ENCODE measurements at regions not wholly inside any gene's neighbourhood (a gene's known extent, or its start where the extent isn't known, plus 50 kb on each side); places are given as distances from the start of the nearest gene placed in this dataset.

- no peak overlapping the region for H3K4me3 ChIP-seq (ENCODE audit: low read depth, low read length)
- no peak overlapping the region for H3K27ac ChIP-seq (ENCODE audit: low read depth, low read length)
- WGBS (ENCODE audit: insufficient coverage) = no CpG with 5 or more reads among the region's 2 CpGs
- no peaks in the 10 kb centered on the region for H3K4me1 ChIP-seq (ENCODE audit: control insufficient read depth, insufficient read depth, low read length)
- H3K27me3 ChIP-seq (ENCODE audit: control insufficient read depth, insufficient read depth, low read length) = no peaks in the 10 kb centered on the region
- no peak for DNase-seq (ENCODE audit: low read depth in 4 of 6, low spot score in 6 of 6)
- H3K9me3 ChIP-seq (ENCODE audit: control insufficient read depth, insufficient read depth, low read length) = peaks cover 1% of the 10 kb centered on the region
- H3K36me3 ChIP-seq (ENCODE audit: control insufficient read depth, insufficient read depth, low read length) = no peaks in the 10 kb centered on the region
Observed at GRCh38 chr4:34878961-34879360, 1365.4 kb downstream of the ARAP2 start.

GRCh38 chr4:34880246-34880645 is 1364.1 kb downstream of the ARAP2 start:
- DNase-seq (ENCODE audit: low read depth in 4 of 6, low spot score in 6 of 6) = peak in 1 of 6 donors; percentile 8
- Histone ChIP-seq H3K27me3 (ENCODE audit: control insufficient read depth, insufficient read depth, low read length) (no peaks in the 10 kb centered on the region), H3K36me3 (ENCODE audit: control insufficient read depth, insufficient read depth, low read length) (no peaks in the 10 kb centered on the region), H3K4me3 (ENCODE audit: low read depth, low read length) (no peak overlapping the region), H3K9me3 (ENCODE audit: control insufficient read depth, insufficient read depth, low read length) (no peaks in the 10 kb centered on the region), H3K4me1 (ENCODE audit: control insufficient read depth, insufficient read depth, low read length) (no peaks in the 10 kb centered on the region), H3K27ac (ENCODE audit: low read depth, low read length) (no peak overlapping the region)
- WGBS (ENCODE audit: insufficient coverage) = 77% methylated on average over 2 of the region's 2 CpGs

GRCh38 chr4:34891892-34892291 is 1352.4 kb downstream of the ARAP2 start:
- H3K4me1 ChIP-seq (ENCODE audit: control insufficient read depth, insufficient read depth, low read length) = no peaks in the 10 kb centered on the region
- WGBS (ENCODE audit: insufficient coverage) = no CpG with 5 or more reads among the region's 1 CpG
- H3K27ac ChIP-seq (ENCODE audit: low read depth, low read length) = no peak overlapping the region
- no peak overlapping the region for H3K4me3 ChIP-seq (ENCODE audit: low read depth, low read length)
- no peaks in the 10 kb centered on the region for H3K9me3 ChIP-seq (ENCODE audit: control insufficient read depth, insufficient read depth, low read length)
- no peaks in the 10 kb centered on the region for H3K36me3 ChIP-seq (ENCODE audit: control insufficient read depth, insufficient read depth, low read length)
- no peak for DNase-seq (ENCODE audit: low read depth in 4 of 6, low spot score in 6 of 6)
- H3K27me3 ChIP-seq (ENCODE audit: control insufficient read depth, insufficient read depth, low read length) = no peaks in the 10 kb centered on the region

GRCh38 chr4:34893382-34893781 is 1350.9 kb downstream of the ARAP2 start:
- no CpG with 5 or more reads among the region's 3 CpGs for WGBS (ENCODE audit: insufficient coverage)
- H3K4me1 ChIP-seq (ENCODE audit: control insufficient read depth, insufficient read depth, low read length) = no peaks in the 10 kb centered on the region
- no peaks in the 10 kb centered on the region for H3K9me3 ChIP-seq (ENCODE audit: control insufficient read depth, insufficient read depth, low read length)
- H3K27ac ChIP-seq (ENCODE audit: low read depth, low read length) = no peak overlapping the region
- no peaks in the 10 kb centered on the region for H3K36me3 ChIP-seq (ENCODE audit: control insufficient read depth, insufficient read depth, low read length)
- no peak overlapping the region for H3K4me3 ChIP-seq (ENCODE audit: low read depth, low read length)
- H3K27me3 ChIP-seq (ENCODE audit: control insufficient read depth, insufficient read depth, low read length) = no peaks in the 10 kb centered on the region
- no peak for DNase-seq (ENCODE audit: low read depth in 4 of 6, low spot score in 6 of 6)

GRCh38 chr4:34920032-34920431 is 1324.3 kb downstream of the ARAP2 start:
- H3K27me3 ChIP-seq (ENCODE audit: control insufficient read depth, insufficient read depth, low read length) = no peaks in the 10 kb centered on the region
- no peaks in the 10 kb centered on the region for H3K4me1 ChIP-seq (ENCODE audit: control insufficient read depth, insufficient read depth, low read length)
- no peak overlapping the region for H3K4me3 ChIP-seq (ENCODE audit: low read depth, low read length)
- H3K27ac ChIP-seq (ENCODE audit: low read depth, low read length) = no peak overlapping the region
- no peaks in the 10 kb centered on the region for H3K36me3 ChIP-seq (ENCODE audit: control insufficient read depth, insufficient read depth, low read length)
- H3K9me3 ChIP-seq (ENCODE audit: control insufficient read depth, insufficient read depth, low read length) = no peaks in the 10 kb centered on the region
- WGBS (ENCODE audit: insufficient coverage) = 100% methylated on average over 2 of the region's 2 CpGs
- DNase-seq (ENCODE audit: low read depth in 4 of 6, low spot score in 6 of 6) = no peak

- no peaks in the 10 kb centered on the region for H3K4me1 ChIP-seq (ENCODE audit: control insufficient read depth, insufficient read depth, low read length)
- DNase-seq (ENCODE audit: low read depth in 4 of 6, low spot score in 6 of 6) = no peak
- no peaks in the 10 kb centered on the region for H3K9me3 ChIP-seq (ENCODE audit: control insufficient read depth, insufficient read depth, low read length)
- no CpG with 5 or more reads among the region's 3 CpGs for WGBS (ENCODE audit: insufficient coverage)
- H3K36me3 ChIP-seq (ENCODE audit: control insufficient read depth, insufficient read depth, low read length) = no peaks in the 10 kb centered on the region
- no peak overlapping the region for H3K27ac ChIP-seq (ENCODE audit: low read depth, low read length)
- H3K27me3 ChIP-seq (ENCODE audit: control insufficient read depth, insufficient read depth, low read length) = no peaks in the 10 kb centered on the region
- H3K4me3 ChIP-seq (ENCODE audit: low read depth, low read length) = no peak overlapping the region
Observed at GRCh38 chr4:34921391-34921790, 1322.9 kb downstream of the ARAP2 start.

- H3K27me3 ChIP-seq (ENCODE audit: control insufficient read depth, insufficient read depth, low read length) = no peaks in the 10 kb centered on the region
- H3K27ac ChIP-seq (ENCODE audit: low read depth, low read length) = no peak overlapping the region
- WGBS (ENCODE audit: insufficient coverage) = no CpG with 5 or more reads among the region's 2 CpGs
- DNase-seq (ENCODE audit: low read depth in 4 of 6, low spot score in 6 of 6) = no peak
- H3K4me3 ChIP-seq (ENCODE audit: low read depth, low read length) = no peak overlapping the region
- H3K9me3 ChIP-seq (ENCODE audit: control insufficient read depth, insufficient read depth, low read length) = no peaks in the 10 kb centered on the region
- H3K36me3 ChIP-seq (ENCODE audit: control insufficient read depth, insufficient read depth, low read length) = no peaks in the 10 kb centered on the region
- no peaks in the 10 kb centered on the region for H3K4me1 ChIP-seq (ENCODE audit: control insufficient read depth, insufficient read depth, low read length)
Observed at GRCh38 chr4:34922325-34922724, 1322.0 kb downstream of the ARAP2 start.

GRCh38 chr4:34932591-34932990 is 1311.7 kb downstream of the ARAP2 start:
- no peaks in the 10 kb centered on the region for H3K4me1 ChIP-seq (ENCODE audit: control insufficient read depth, insufficient read depth, low read length)
- no peaks in the 10 kb centered on the region for H3K36me3 ChIP-seq (ENCODE audit: control insufficient read depth, insufficient read depth, low read length)
- no CpG with 5 or more reads among the region's 5 CpGs for WGBS (ENCODE audit: insufficient coverage)
- H3K27me3 ChIP-seq (ENCODE audit: control insufficient read depth, insufficient read depth, low read length) = no peaks in the 10 kb centered on the region
- peaks cover 1% of the 10 kb centered on the region for H3K9me3 ChIP-seq (ENCODE audit: control insufficient read depth, insufficient read depth, low read length)
- H3K4me3 ChIP-seq (ENCODE audit: low read depth, low read length) = no peak overlapping the region
- no peak for DNase-seq (ENCODE audit: low read depth in 4 of 6, low spot score in 6 of 6)
- no peak overlapping the region for H3K27ac ChIP-seq (ENCODE audit: low read depth, low read length)

- no peaks in the 10 kb centered on the region for H3K27me3 ChIP-seq (ENCODE audit: control insufficient read depth, insufficient read depth, low read length)
- H3K4me1 ChIP-seq (ENCODE audit: control insufficient read depth, insufficient read depth, low read length) = no peaks in the 10 kb centered on the region
- no peak for DNase-seq (ENCODE audit: low read depth in 4 of 6, low spot score in 6 of 6)
- no peak overlapping the region for H3K4me3 ChIP-seq (ENCODE audit: low read depth, low read length)
- no peak overlapping the region for H3K27ac ChIP-seq (ENCODE audit: low read depth, low read length)
- WGBS (ENCODE audit: insufficient coverage) = no CpG with 5 or more reads among the region's 1 CpG
- peaks cover 1% of the 10 kb centered on the region for H3K9me3 ChIP-seq (ENCODE audit: control insufficient read depth, insufficient read depth, low read length)
- no peaks in the 10 kb centered on the region for H3K36me3 ChIP-seq (ENCODE audit: control insufficient read depth, insufficient read depth, low read length)
Observed at GRCh38 chr4:34935739-34936138, 1308.6 kb downstream of the ARAP2 start.

- Histone ChIP-seq H3K9me3 (ENCODE audit: control insufficient read depth, insufficient read depth, low read length) (no peaks in the 10 kb centered on the region), H3K4me1 (ENCODE audit: control insufficient read depth, insufficient read depth, low read length) (no peaks in the 10 kb centered on the region), H3K36me3 (ENCODE audit: control insufficient read depth, insufficient read depth, low read length) (no peaks in the 10 kb centered on the region), H3K27me3 (ENCODE audit: control insufficient read depth, insufficient read depth, low read length) (no peaks in the 10 kb centered on the region), H3K4me3 (ENCODE audit: low read depth, low read length) (no peak overlapping the region), H3K27ac (ENCODE audit: low read depth, low read length) (no peak overlapping the region)
- 95% methylated on average over 14 of the region's 14 CpGs for WGBS (ENCODE audit: insufficient coverage)
- no peak for DNase-seq (ENCODE audit: low read depth in 4 of 6, low spot score in 6 of 6)
Observed at GRCh38 chr4:34939073-34939472, 1305.2 kb downstream of the ARAP2 start.
